IMR-90 (cell line): ENCODE measurements at regions not wholly inside any gene's neighbourhood (a gene's known extent, or its start where the extent isn't known, plus 50 kb on each side); places are given as distances from the start of the nearest gene placed in this dataset.

Experiments
- BHLHE40 ChIP-seq: fragments of 150-350 bp; IDR thresholded peaks from 2 replicates; pipeline ENCODE4 v1.6.1; 2016; ENCODE audit warnings: mild to moderate bottlenecking, low read depth, low read length
- CEBPB ChIP-seq: IDR thresholded peaks from 2 replicates; pipeline ENCODE4 v1.6.1; 2012; ENCODE audit warnings: low read depth, low read length, improper control_type of control experiment
- CTCF ChIP-seq: conservative IDR thresholded peaks from 2 replicates; pipeline ENCODE4 v1.5.1; 2012; ENCODE audit warnings: mild to moderate bottlenecking, low read depth, low read length, improper control_type of control experiment
- MXI1 ChIP-seq: IDR thresholded peaks from 2 replicates; pipeline ENCODE4 v1.6.1; 2012; ENCODE audit warnings: low read depth, mild to moderate bottlenecking, low read length, moderate library complexity, borderline replicate concordance
- POLR2A ChIP-seq: IDR thresholded peaks from 2 replicates; pipeline ENCODE4 v1.6.1; 2012; ENCODE audit warnings: mild to moderate bottlenecking, low read depth, low read length
- RAD21 ChIP-seq: IDR thresholded peaks from 2 replicates; pipeline ENCODE4 v1.6.1; 2012; ENCODE audit warnings: low read length, improper control_type of control experiment
- RCOR1 ChIP-seq: IDR thresholded peaks from 2 replicates; pipeline ENCODE4 v1.6.1; 2012; ENCODE audit warnings: mild to moderate bottlenecking, low read length, improper control_type of control experiment; ENCODE audit not compliant: insufficient replicate concordance
- RFX5 ChIP-seq: IDR thresholded peaks from 2 replicates; pipeline ENCODE4 v1.8.0; 2012; ENCODE audit warnings: low read depth, mild to moderate bottlenecking, low read length, moderate library complexity
- SMC3 ChIP-seq: fragments of 150-350 bp; IDR thresholded peaks from 2 replicates; pipeline ENCODE4 v1.6.1; 2016; ENCODE audit warnings: low read depth, mild to moderate bottlenecking, antibody characterized with exemption, low read length, moderate library complexity
- TF ChIP-seq, protein P1 (sequence below): fragments of 150-350 bp; IDR thresholded peaks from 2 replicates; pipeline ENCODE4 v1.6.1; 2017; ENCODE audit warnings: mild to moderate bottlenecking, antibody characterized with exemption, low read length, low read depth

GRCh38 chr6:66664112-66664511 lies 957.1 kb upstream of the EYS start:
- TF ChIP-seq CTCF (no peak), SMC3 (no peak), CEBPB (no peak), RCOR1 (no peak), BHLHE40 (no peak), RAD21 (no peak), POLR2A (no peak), RFX5 (no peak), MXI1 (no peak)
- TF ChIP-seq, protein P1, sequence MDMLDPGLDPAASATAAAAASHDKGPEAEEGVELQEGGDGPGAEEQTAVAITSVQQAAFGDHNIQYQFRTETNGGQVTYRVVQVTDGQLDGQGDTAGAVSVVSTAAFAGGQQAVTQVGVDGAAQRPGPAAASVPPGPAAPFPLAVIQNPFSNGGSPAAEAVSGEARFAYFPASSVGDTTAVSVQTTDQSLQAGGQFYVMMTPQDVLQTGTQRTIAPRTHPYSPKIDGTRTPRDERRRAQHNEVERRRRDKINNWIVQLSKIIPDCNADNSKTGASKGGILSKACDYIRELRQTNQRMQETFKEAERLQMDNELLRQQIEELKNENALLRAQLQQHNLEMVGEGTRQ = no peak
